Stimulated activated naive CD4-positive, alpha-beta T cell (primary cell): ENCODE measurements at regions not wholly inside any gene's neighbourhood (a gene's known extent, or its start where the extent isn't known, plus 50 kb on each side); places are given as distances from the start of the nearest gene placed in this dataset.

ENCODE experiments used
- DNase-seq, 6 experiments: peaks; one replicate each; lab custom pipeline; 2025; lab: John Stamatoyannopoulos, UW

DNA sequence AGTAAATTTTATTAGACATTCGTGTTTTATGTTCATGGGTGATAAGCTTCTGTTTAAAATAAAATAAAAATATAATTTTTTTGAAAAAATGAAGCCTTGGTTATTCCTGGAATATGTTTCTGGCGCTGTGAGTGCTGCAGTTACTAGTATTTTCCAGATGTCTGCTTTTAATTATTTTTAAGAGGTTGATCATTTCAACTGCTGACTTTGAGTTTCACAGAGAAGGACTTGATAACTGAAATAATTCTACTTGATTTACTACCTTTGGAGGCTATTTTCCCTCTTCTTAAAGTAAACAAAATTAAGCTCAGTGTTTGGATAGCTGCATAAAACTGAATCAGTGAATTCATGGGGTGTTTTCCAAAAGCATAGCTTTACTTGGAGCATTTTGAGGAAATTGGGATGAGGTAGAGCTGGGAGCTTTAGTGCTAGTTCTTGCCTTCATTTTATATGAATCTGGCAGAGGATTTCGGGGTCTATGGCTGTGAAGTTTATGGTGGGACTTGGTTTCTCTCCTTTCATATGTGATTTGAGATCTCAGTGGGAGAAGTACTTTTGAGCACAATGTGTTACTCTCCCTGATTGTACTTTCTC lies 666.5 kb downstream of the DCDC2C start:
- no peak for DNase-seq

DNA sequence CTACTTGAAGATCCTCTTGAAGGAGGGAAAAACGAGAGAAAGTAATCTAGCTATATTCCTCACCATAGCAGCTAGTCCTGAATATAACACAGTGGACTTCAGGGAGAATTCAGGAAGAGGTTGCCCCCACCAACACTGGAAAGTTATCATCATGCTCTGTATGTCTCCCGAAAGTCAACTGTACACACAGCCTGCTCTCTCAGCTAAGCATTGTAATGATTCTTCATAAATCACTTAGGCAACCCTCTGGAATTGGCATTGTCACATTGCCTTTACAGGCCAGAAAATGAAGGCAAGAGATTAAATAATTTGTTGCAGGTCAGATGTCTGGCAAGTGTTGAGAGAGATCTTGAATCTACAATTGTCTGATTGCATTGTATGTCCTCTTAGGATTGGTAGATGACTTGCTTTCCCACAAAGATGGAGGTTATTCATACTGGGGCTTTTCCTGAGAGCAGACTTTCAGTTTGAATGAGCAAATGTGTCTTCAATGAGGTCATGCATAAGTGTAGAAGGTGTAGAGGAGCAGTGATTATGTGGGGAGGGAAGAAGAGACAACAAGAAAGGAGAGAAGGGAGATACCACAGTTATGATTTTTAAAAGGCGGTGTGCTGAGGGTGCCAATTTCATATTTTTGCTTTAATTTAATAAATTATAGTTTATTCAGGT lies 667.2 kb downstream of the DCDC2C start:
- no peak for DNase-seq

DNA sequence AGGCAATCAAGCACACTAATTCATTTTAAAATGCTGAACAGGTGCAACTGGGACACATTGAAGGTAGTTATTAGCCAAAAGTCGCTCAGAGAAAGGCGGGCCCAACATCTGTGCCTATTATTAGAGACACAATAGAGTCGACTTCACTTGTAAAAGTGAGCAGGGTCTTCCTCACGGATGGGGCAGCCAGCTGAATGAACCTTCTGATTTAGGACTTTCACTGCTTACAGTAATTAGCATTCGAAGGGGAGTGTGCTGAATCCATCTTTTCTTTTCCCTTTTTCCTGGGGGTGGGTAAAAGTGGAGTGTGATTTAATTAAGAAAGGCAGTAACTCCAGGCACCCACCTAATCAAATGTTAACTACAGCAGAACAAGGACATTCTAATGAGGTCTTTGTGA lies 677.7 kb downstream of the DCDC2C start:
- DNase-seq: no peak

DNA sequence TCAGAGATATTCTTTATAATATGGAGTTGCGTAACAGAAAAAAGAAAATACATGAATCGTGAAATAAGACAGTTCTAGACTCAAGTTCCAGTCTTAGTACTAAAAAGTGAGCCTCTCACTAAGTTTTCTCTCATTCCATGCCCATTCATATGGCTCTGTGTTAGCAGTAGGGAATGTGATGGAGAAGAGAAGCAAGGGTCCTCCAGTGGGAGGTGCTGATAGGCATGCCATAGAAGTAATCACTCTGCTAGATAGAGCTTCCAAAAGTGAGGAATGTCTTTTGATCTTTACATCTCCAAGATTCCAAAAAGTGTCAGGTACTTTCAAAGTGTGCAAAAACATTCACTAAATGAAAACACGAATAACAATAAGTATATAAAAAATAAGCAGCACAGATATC lies 678.4 kb downstream of the DCDC2C start:
- DNase-seq: no peak

DNA sequence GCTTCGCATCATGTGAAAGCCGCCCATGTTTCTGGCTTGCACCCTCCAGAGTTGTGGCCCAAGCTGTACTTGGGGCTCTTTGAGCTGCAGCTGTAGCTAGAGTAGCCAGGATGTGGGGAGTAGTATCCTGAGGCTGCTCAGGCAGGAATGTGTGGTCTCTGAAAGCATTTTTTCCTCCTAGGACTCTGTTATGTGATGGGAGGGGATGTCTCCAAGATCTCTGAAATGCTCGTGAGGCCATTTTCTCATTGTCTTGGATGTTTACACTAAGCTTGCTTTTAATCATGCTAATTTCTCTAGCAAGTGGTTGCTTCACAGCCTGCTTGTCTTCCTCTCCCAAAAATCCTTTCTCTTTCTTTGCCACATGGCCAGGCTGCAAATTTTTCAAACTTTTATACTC lies 687.6 kb downstream of the DCDC2C start:
- DNase-seq: no peak

DNA sequence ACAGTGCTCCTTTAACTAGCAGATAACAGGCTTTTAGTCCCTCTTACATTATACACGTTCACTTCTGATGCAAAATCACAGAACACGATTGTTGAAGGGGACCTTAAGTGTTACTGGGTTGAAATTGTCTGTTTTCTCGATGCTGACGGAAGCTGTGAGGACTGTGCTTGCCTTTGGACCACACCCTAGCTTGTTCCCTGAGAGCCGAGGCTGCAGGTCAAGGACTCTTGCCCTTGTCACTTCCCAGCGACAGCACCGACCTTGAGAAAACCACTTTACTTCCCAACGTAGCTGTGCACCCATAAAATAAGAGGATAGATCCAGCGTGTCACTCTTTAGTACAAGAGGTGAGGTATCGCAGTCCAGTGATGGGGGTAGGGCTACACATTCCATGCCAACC lies 701.0 kb downstream of the DCDC2C start:
- no peak for DNase-seq

DNA sequence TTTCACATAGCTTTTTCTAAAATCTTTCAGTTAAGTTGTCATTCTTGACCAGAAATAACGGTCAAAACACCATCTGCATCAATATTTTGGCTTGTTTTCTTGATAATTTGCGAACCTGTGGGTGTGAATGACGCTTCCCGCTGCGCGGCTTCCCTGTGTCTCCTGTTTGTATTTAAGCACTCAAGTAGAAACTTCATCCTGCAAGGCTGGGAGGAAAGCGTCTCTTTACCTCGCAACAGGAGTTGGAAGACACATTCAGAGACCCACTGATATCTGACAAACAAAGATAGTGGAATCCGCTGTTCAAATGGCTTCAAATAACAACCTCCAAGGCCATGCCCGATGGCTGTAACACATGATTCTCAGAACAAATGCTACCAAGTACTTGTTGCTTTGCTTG lies 704.9 kb downstream of the DCDC2C start:
- DNase-seq: no peak

DNA sequence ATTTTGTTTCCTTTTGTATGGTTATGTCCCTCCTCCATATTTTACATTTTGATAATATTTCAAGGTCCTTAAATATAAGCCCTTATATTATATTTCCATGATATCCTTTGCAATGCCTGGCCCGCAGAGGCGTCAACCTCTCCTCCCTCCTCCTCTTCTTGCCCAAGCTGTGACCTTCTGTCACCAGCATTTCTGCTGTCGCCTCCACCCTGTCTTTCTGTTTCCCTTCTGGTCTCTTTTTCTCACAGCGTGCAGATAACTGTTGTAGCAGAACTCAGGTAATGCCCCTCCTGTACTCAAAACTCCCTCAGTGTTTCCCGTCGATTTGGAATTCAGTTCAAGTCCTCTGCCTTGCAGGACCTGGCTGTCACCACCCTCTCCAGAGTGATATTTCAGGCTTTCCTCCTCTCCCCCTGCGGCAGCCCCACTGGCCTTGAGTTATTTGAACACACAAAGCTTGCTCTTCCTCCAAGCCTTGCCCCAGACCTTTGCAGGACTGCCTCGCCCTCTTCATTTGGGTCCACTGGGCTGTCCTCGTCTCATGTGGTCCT lies 709.3 kb downstream of the DCDC2C start:
- DNase-seq: no peak

DNA sequence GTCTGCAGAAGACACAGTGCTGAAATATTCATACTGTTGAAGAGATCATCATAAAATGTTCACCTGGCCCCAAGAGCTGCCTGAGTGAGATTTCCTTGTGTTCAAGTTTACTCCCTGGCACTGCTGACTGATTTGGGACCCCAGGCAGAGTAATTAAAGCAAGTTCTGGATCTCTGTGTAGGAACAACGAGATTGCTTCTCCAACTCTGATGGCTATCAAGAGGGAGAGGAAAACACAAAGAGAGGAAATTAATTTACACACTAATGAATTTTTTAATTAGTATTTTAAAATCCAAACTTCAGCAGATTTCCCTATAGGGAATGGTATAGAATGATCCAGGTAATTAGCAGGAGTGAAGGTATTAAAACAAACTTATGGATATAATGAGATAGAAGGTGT lies 711.8 kb downstream of the DCDC2C start:
- DNase-seq: no peak

DNA sequence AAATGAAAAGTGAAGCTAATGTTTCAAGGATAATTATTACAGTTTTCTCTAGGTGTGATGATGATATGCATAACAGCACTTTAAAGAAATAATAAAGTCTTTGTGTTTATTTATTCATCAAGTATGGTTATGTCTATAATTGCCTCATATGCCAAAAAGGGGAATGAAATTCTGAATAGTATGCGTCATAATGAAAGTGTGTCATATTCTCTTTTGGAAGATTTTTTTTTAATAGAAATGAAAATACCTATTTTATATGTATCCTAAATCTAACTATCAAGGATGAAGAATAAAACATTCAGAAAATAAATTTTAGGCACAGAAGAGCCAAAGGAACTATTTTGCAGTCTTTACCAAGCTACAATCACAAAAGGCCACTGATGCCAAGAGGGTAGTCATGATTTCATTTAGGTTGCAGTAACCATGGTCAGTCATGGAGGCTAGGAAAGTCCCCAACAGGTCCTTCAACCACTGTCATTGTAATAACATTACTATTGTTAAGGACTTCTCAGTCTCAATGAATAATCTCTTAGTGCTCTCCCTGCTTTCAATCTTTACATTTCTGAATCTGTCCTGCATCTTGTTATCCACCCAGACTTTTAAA lies 712.5 kb downstream of the DCDC2C start:
- no peak for DNase-seq

DNA sequence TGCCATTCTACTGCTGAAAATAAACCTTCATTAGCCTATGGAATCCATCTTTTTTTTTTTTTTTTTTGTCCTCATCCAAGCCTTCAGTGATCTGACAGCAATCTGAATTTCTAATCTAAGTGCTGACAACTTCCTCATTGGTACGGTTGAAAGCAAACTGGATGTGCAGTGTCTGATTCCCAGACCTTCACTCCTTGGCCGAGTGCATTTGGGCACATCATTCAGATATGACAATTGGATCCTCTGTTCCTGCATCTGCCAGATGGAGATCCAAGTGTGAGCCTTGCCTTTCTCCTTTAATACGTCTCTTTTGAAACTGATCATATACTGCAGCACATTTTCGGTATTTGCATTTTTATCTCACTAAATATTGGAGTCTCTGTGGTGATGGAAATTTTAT lies 713.1 kb downstream of the DCDC2C start:
- no peak for DNase-seq

DNA sequence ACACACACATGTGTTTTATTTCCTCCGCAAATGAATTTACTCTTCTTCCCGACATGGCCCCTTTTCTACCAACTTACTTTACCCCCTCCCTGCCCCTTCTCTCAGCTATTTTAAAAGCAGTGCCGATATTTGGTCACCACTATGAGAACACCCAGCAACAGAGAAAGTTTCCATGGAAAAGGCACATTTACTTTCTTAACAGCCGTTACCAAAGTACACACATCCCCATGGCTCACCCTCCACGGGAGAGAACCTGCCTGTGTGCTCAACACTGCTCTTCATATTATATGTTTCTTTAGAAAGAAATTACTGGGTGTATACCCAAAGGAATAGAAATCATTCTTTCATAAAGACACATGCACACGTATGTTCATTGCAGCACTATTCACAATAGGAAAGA lies 714.4 kb downstream of the DCDC2C start:
- no peak for DNase-seq

DNA sequence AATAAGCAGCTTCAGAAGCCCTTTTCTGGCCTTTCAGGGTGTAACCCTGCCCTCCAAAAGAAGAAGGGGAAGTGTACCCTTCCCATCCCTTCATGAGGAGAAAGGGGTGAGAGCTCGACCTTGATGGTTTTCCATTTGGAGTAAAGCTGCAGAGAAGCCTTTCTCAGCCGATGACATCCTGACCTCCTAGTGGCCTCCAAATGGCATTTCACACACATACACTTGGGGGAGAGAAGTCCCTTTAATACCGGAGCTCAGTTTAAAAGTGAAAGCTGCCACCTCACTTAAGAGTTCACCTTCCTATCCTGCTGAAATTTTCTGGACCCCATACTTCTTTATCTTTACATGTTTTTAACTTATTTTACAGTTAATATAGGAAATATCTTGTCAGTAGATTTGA lies 716.7 kb downstream of the DCDC2C start:
- DNase-seq: no peak

DNA sequence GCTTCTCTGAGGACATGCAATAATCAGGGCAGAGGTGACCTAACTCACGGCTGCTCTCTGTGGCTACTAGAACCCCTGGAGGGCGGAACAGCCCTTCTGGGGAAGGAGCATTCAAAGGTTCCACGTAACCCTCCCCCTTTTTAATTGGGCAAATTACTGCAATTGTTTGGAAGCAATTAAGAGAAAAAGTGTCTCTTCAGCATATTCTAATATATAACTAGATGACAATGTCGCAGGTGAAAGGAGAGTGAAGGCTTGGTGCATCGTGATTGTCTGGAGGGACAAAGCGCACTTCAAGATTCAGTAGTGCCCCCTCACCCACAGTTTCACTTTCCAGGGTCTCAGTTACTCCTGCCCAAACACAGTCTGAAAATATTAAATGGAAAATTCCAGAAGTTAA lies 720.8 kb downstream of the DCDC2C start:
- no peak for DNase-seq

DNA sequence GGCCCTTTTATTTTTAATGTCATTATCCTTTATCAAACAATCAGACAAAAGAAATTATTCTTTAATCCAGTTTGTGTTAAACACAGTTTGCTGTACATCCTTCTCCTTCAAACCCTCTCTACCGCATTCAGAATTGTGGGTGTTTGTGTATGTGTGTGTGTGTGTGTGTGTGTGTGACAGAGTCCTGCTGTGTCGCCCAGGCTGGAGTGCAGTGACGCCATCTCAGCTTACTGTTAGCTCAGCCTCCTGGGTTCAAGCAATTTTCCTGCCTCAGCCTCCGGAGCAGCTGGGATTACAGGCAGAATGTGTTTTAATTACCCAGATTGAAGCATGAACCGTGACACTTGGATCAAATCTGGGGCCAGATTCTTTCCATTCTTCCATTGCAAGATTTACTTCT lies 723.7 kb downstream of the DCDC2C start:
- no peak for DNase-seq

DNA sequence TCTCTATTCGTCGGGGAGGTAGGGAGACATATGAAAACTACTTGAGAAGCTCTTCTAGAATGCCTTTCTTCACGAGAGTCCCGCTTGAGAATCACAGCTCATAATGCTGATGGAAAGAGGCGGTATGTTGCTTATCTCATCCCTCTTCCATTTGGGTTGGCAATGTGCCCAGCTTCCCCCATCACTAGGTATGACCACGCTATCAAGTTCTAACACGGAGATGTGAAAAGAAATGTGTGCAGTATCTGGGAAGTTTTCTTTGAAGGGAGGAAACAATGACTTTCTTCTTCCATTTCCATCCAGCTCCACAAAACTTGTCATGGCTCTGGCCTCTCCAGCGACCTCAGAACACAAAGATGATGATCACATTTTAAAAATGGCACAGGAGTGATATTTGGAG lies 742.4 kb downstream of the DCDC2C start:
- no peak for DNase-seq

DNA sequence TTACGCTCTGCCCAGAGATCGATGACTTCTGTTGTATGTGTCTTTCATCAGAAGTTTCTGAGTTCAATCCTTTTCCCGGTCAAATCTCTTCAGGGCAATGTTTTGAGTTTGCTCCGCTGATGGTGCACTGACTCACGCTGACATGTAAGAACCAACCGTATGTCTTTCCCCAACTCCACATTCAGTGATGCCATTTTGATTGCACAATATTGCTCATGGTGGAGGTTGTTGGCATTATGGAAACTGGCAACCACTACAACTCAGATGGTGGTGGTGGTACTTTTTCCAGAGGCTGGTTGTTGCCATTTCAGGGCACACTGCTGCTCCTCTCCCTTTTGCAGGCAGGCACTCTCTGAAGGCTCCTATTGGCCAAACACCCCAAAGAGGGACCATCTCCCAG lies 751.5 kb downstream of the DCDC2C start:
- DNase-seq: no peak

DNA sequence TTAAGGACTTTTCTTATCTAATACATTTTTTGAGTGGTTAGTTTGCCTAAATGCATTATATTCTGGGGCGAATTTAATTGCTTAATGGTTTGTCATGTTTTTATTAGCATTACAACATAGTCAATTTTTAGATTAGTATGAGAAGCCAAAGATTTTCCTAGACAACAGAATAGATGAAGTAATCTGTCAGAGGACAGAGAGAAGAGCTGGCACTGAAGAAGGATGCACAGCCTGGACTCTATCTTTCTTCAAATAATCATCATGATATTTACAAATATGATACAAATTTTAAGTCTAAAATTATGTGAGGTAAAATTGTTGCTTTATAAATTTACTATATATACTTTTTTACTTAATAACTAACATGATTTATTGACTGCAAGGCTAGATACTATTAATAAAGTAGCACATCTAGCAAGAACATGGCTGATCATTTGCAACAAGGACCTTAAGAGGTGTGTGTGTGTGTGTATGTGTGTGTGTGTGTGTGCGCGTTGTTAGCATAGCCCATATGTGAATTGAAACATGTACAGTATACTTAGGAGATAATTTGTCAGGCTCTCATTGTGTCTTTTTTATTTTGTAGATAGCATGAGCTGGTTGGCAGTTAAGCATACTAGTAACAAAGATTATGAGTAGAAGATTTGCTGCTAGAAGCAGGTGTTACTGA lies 752.2 kb downstream of the DCDC2C start:
- DNase-seq: no peak

DNA sequence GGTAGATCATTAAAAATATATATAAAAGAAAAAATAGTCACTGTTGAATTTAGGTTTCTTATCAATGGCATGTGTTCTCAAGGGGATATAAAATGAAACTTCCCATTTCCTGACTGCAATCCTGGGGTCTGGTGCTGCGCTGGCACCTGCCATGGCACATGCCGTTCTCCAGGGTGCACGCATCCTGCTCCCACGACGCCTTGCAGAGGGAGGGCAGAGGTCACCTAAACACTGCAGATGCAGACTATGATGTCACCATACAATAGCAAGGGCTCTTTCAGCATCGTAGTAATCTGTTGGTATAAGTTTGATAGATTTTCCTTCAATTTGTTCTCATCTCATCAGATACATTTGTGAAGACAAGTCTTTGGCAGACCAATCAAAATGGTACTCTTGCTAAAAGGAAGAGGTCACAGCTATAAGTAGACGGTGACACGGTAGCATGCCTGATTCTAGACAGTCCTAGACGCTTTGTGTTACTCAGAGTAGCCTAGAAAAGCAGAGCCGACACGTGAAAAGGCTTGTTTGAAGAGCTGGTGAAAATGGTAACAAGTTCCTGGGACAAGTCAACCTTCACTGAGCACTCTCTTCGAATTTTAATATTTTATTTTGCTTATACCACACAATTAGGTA lies 761.4 kb downstream of the DCDC2C start:
- DNase-seq: no peak

DNA sequence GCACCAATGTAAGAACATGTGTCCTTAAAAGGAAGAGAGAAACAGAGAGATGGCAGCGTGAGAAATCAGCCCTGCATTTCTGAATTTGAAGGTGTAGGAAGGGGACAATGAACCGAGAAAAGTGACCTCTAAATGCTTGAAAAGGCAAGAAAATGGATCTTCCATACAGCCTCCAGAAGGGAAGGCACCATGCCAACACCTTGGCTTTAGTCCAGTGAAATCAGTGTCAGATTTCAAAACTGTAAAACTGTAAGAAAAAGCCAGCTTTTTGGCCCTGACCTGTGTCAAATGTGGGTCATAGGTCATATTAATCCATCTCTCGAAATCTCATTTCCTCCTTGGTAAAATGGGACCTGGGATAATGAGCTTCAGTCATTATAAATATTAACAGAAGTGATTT lies 762.3 kb downstream of the DCDC2C start:
- no peak for DNase-seq

DNA sequence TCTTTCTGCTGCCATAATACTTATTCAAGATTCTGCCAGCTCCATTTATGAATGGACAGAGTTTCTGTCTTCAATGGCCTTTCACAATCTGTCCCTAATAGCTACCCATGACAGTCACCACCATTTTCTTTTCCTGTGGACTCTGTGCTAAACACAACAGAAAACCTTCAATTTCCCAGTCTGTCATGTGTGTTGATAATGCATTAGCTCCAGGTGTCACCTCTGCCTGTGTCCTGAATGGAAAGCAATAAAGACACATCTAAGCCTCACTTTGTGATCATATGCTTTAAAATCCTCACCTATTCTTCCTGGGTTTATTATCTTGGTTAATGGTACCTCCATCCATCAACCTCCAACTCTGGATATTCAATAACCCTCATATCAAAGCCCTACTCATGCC lies 772.2 kb downstream of the DCDC2C start:
- no peak for DNase-seq

DNA sequence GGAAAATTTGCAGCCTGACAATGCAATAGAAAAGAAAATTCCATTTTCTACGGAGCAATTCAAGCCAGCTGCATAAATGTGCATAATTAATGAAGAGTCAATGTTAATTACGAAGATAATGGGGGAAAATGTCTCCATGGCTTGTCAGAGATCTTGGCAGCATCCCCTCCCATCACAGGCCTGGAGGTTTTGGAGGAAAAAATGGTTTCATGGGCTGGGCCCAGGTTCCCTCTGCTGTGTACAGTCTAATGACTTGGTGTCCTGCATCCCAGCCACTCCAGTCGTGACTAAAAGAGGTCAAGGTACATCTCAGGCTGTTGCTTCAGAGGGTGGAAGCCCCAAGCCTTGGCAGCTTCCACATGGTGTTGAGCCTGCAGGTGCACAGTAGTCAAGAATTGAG lies 779.7 kb downstream of the DCDC2C start:
- no peak for DNase-seq

DNA sequence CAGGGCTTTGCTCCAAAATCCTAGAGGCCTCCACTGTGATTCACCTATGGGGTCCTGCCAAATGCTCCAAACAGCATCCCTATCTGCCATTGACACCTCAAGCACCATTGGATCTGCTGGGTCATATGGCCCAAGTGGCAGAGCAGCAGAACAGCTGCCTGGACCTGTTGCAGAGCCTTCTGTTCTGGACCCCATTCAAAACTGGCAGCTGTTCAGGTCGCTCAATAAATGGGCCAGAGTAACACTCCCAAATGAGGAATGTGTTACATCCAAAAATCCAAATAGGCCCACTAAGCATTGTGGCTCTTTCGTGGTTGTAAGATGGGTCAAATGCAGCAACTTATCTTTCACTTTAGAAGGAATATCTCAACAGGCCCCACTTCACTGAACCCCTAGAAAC lies 783.6 kb downstream of the DCDC2C start:
- DNase-seq: no peak
